Neural cell (in vitro differentiated cells): ENCODE measurements at regions not wholly inside any gene's neighbourhood (a gene's known extent, or its start where the extent isn't known, plus 50 kb on each side); places are given as distances from the start of the nearest gene placed in this dataset.

Experiments used
- EP300 ChIP-seq: fragments of 450-650 bp; conservative IDR thresholded peaks from 2 replicates; pipeline ENCODE4 v1.6.1; 2014; ENCODE audit warnings: antibody characterized with exemption, mild to moderate bottlenecking, moderate library complexity; ENCODE audit not compliant: poor library complexity, severe bottlenecking
- EZH2 ChIP-seq: fragments of 200-600, 300-800 bp; shearing (Covaris generic), sonication (generic); IDR thresholded peaks from 2 replicates; pipeline ENCODE4 v1.6.1; 2014; ENCODE audit warnings: antibody characterized with exemption, low read length, borderline replicate concordance, mild to moderate bottlenecking; ENCODE audit not compliant: insufficient read depth, poor library complexity, severe bottlenecking
- MXI1 ChIP-seq: fragments of 450-650 bp; conservative IDR thresholded peaks from 2 replicates; pipeline ENCODE4 v1.6.1; 2014; ENCODE audit warnings: antibody characterized with exemption, mild to moderate bottlenecking; ENCODE audit not compliant: poor library complexity, severe bottlenecking
- POLR2AphosphoS5 ChIP-seq: IDR thresholded peaks from 2 replicates; pipeline ENCODE4 v1.6.1; 2012
- RAD21 ChIP-seq: fragments of 450-650 bp; conservative IDR thresholded peaks from 2 replicates; pipeline ENCODE4 v1.6.1; 2014; ENCODE audit warnings: antibody characterized with exemption, mild to moderate bottlenecking, moderate library complexity
- SMC3 ChIP-seq: fragments of 450-650 bp; conservative IDR thresholded peaks from 2 replicates; pipeline ENCODE4 v1.6.1; 2014; ENCODE audit warnings: antibody characterized with exemption, mild to moderate bottlenecking, moderate library complexity; ENCODE audit not compliant: poor library complexity
- TAF1 ChIP-seq: IDR thresholded peaks from 2 replicates; pipeline ENCODE4 v1.6.1; 2012; ENCODE audit warnings: low read depth
- TF ChIP-seq, protein P1 (sequence below): fragments of 450-650 bp; IDR thresholded peaks from 2 replicates; pipeline ENCODE4 v1.5.1; 2014; ENCODE audit warnings: antibody characterized with exemption, mild to moderate bottlenecking, moderate library complexity; ENCODE audit not compliant: poor library complexity, severe bottlenecking
- TF ChIP-seq, protein P2 (sequence below): IDR thresholded peaks from 2 replicates; pipeline ENCODE4 v1.6.1; 2012; ENCODE audit warnings: borderline replicate concordance

DNA sequence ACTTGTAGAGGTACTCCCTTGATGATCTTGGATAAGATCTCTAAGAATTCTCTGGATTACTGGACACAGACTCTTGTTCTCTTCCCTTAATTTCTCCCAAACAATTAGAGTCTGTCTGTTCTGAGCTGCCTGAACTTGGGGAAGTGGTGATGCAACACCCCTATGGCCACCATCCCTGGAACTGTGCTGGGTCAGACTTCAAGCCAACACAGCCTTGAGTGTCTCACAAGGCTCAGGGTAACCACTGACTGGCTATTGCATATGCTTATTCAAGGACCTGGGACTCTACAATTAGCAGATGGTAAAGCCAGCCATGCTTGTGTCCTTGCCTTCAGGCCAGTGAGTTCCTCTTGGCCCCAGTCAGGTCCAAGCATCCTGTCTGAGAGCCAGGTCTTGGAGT is 504.5 kb downstream of the MAN2A1 start:
- TF ChIP-seq, protein P1, sequence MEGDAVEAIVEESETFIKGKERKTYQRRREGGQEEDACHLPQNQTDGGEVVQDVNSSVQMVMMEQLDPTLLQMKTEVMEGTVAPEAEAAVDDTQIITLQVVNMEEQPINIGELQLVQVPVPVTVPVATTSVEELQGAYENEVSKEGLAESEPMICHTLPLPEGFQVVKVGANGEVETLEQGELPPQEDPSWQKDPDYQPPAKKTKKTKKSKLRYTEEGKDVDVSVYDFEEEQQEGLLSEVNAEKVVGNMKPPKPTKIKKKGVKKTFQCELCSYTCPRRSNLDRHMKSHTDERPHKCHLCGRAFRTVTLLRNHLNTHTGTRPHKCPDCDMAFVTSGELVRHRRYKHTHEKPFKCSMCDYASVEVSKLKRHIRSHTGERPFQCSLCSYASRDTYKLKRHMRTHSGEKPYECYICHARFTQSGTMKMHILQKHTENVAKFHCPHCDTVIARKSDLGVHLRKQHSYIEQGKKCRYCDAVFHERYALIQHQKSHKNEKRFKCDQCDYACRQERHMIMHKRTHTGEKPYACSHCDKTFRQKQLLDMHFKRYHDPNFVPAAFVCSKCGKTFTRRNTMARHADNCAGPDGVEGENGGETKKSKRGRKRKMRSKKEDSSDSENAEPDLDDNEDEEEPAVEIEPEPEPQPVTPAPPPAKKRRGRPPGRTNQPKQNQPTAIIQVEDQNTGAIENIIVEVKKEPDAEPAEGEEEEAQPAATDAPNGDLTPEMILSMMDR, result no peak
- TF ChIP-seq POLR2AphosphoS5, result no peak
- no peak for TF ChIP-seq EZH2
- TF ChIP-seq TAF1, result no peak
- no peak for TF ChIP-seq MXI1
- TF ChIP-seq, protein P2, sequence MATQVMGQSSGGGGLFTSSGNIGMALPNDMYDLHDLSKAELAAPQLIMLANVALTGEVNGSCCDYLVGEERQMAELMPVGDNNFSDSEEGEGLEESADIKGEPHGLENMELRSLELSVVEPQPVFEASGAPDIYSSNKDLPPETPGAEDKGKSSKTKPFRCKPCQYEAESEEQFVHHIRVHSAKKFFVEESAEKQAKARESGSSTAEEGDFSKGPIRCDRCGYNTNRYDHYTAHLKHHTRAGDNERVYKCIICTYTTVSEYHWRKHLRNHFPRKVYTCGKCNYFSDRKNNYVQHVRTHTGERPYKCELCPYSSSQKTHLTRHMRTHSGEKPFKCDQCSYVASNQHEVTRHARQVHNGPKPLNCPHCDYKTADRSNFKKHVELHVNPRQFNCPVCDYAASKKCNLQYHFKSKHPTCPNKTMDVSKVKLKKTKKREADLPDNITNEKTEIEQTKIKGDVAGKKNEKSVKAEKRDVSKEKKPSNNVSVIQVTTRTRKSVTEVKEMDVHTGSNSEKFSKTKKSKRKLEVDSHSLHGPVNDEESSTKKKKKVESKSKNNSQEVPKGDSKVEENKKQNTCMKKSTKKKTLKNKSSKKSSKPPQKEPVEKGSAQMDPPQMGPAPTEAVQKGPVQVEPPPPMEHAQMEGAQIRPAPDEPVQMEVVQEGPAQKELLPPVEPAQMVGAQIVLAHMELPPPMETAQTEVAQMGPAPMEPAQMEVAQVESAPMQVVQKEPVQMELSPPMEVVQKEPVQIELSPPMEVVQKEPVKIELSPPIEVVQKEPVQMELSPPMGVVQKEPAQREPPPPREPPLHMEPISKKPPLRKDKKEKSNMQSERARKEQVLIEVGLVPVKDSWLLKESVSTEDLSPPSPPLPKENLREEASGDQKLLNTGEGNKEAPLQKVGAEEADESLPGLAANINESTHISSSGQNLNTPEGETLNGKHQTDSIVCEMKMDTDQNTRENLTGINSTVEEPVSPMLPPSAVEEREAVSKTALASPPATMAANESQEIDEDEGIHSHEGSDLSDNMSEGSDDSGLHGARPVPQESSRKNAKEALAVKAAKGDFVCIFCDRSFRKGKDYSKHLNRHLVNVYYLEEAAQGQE, result no peak
- no peak for TF ChIP-seq EP300
- no peak for TF ChIP-seq SMC3
- TF ChIP-seq RAD21, result no peak
